ENCODE measurements at regions not wholly inside any gene's neighbourhood (a gene's known extent, or its start where the extent isn't known, plus 50 kb on each side); places are given as distances from the start of the nearest gene placed in this dataset.

DNA sequence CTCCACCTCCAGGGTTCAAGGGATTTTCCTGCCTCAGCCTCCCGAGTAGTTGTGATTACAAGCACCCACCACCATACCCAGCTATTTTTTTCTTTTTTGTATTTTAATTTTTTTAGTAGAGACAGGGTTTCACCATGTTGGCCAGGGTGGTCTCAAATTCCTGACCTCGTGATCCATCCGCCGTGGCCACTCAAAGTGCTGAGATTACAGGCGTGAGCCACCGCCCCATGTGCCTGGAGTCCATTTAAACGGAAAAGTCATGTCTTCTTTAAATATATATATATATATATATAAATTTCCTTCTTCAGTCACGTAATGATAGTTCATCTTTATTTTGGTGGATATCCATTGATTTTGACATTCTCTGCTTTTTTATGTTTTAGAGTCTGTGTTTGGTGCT lies 264.0 kb upstream of the PITX2 start:
- TF ChIP-seq, protein P1, sequence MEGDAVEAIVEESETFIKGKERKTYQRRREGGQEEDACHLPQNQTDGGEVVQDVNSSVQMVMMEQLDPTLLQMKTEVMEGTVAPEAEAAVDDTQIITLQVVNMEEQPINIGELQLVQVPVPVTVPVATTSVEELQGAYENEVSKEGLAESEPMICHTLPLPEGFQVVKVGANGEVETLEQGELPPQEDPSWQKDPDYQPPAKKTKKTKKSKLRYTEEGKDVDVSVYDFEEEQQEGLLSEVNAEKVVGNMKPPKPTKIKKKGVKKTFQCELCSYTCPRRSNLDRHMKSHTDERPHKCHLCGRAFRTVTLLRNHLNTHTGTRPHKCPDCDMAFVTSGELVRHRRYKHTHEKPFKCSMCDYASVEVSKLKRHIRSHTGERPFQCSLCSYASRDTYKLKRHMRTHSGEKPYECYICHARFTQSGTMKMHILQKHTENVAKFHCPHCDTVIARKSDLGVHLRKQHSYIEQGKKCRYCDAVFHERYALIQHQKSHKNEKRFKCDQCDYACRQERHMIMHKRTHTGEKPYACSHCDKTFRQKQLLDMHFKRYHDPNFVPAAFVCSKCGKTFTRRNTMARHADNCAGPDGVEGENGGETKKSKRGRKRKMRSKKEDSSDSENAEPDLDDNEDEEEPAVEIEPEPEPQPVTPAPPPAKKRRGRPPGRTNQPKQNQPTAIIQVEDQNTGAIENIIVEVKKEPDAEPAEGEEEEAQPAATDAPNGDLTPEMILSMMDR (IDR thresholded peaks at IDR 0.05; ENCODE audit: extremely low read depth in 1 of 2, insufficient read depth in 1 of 2, low read depth in 1 of 2, low read length in 2 of 2), result no peak
- TF ChIP-seq FOS (IDR thresholded peaks at IDR 0.05; ENCODE audit: borderline replicate concordance, insufficient read depth, low read length) (no peak), JUN (IDR thresholded peaks at IDR 0.05; ENCODE audit: borderline replicate concordance, insufficient read depth, insufficient read length, low read depth) (no peak)
- intact Hi-C loops (cut with micrococcal nuclease) (no loop called here), dilution Hi-C loops (cut with MboI; ENCODE audit: extremely low pct_ligation_motif_present, low sequenced_read_pairs) (no loop called here)
- BruUV-seq (replicated peaks), result no TSS peak
- Histone ChIP-seq H3K4me1 (ENCODE audit: control insufficient read depth, extremely low read depth, insufficient read depth, low read length) (no peaks in the 10 kb centered on the region), H3K9me3 (replicated peaks; ENCODE audit: control insufficient read depth, insufficient read depth, low read length) (no peaks in the 10 kb centered on the region), H3K9me1 (replicated peaks; ENCODE audit: control insufficient read depth, extremely low read depth, insufficient read depth, low read length) (no peaks in the 10 kb centered on the region), H3K9ac (replicated peaks; ENCODE audit: extremely low read depth, insufficient read depth, low read length) (no peak overlapping the region), H3K4me3 (replicated peaks in 1 of 3; ENCODE audit: insufficient read depth in 1 of 3, low read depth in 1 of 3, low read length in 3 of 3) (no peak overlapping the region), H4K20me1 (replicated peaks; ENCODE audit: control insufficient read depth, extremely low read depth, insufficient read depth, low read length) (no peaks in the 10 kb centered on the region), H3K27me3 (ENCODE audit: control insufficient read depth in 2 of 2, insufficient read depth in 2 of 2, low read length in 2 of 2) (no peaks in the 10 kb centered on the region), H2AFZ (ENCODE audit: low read depth, low read length) (no peak overlapping the region), H3K4me2 (ENCODE audit: insufficient read depth, low read length) (no peak overlapping the region), H3K79me2 (ENCODE audit: control insufficient read depth, insufficient read depth, low read length) (no peaks in the 10 kb centered on the region), H3K36me3 (ENCODE audit: control insufficient read depth in 2 of 2, extremely low read depth in 1 of 2, insufficient read depth in 2 of 2, low read length in 2 of 2) (no peaks in the 10 kb centered on the region), H3K27ac (ENCODE audit: insufficient read depth, low read depth, low read length) (no peak overlapping the region)
- DNase-seq (ENCODE audit: low read depth, low spot score) (no peak), FAIRE-seq (no peak)
- ChIA-PET POLR2A (no interaction called here), CTCF (no interaction called here)

- H3K4me3 ChIP-seq (replicated peaks in 1 of 3; ENCODE audit: insufficient read depth in 1 of 3, low read depth in 1 of 3, low read length in 3 of 3), result no peak overlapping the region
- H4K20me1 ChIP-seq (replicated peaks; ENCODE audit: control insufficient read depth, extremely low read depth, insufficient read depth, low read length), result no peaks in the 10 kb centered on the region
- CTCF ChIA-PET, result no interaction called here
- no peaks in the 10 kb centered on the region for H3K27me3 ChIP-seq (ENCODE audit: control insufficient read depth in 2 of 2, insufficient read depth in 2 of 2, low read length in 2 of 2)
- dilution Hi-C loops (cut with MboI; ENCODE audit: extremely low pct_ligation_motif_present, low sequenced_read_pairs) (no loop called here), intact Hi-C loops (cut with micrococcal nuclease) (no loop called here)
- no TSS peak for BruUV-seq (replicated peaks)
- H3K4me2 ChIP-seq (ENCODE audit: insufficient read depth, low read length), result no peak overlapping the region
- H3K36me3 ChIP-seq (ENCODE audit: control insufficient read depth in 2 of 2, extremely low read depth in 1 of 2, insufficient read depth in 2 of 2, low read length in 2 of 2), result no peaks in the 10 kb centered on the region
- POLR2A ChIA-PET, result no interaction called here
- no peak overlapping the region for H3K27ac ChIP-seq (ENCODE audit: insufficient read depth, low read depth, low read length)
- H3K9me1 ChIP-seq (replicated peaks; ENCODE audit: control insufficient read depth, extremely low read depth, insufficient read depth, low read length), result no peaks in the 10 kb centered on the region
- no peaks in the 10 kb centered on the region for H3K9me3 ChIP-seq (replicated peaks; ENCODE audit: control insufficient read depth, insufficient read depth, low read length)
- TF ChIP-seq, protein P1 (IDR thresholded peaks at IDR 0.05; ENCODE audit: extremely low read depth in 1 of 2, insufficient read depth in 1 of 2, low read depth in 1 of 2, low read length in 2 of 2), result no peak
- no peak for TF ChIP-seq POLR2AphosphoS5 (IDR thresholded peaks at IDR 0.05; ENCODE audit: insufficient read depth, low read depth, low read length)
- no peak for TF ChIP-seq JUN (IDR thresholded peaks at IDR 0.05; ENCODE audit: borderline replicate concordance, insufficient read depth, insufficient read length, low read depth)
- no peak for TF ChIP-seq FOS (IDR thresholded peaks at IDR 0.05; ENCODE audit: borderline replicate concordance, insufficient read depth, low read length)
- no peak for TF ChIP-seq MAX (IDR thresholded peaks at IDR 0.05; ENCODE audit: insufficient read depth, insufficient read length)
- no peak for TF ChIP-seq MYC (IDR thresholded peaks at IDR 0.05; ENCODE audit: low read depth, low read length)
- no peak for TF ChIP-seq POLR2A (IDR thresholded peaks at IDR 0.05; ENCODE audit: low read depth, low read length)
- TF ChIP-seq GATA2 (IDR thresholded peaks at IDR 0.05; ENCODE audit: insufficient read depth, insufficient read length, low read depth, low read length), result no peak
- no peak for TF ChIP-seq EZH2 (IDR thresholded peaks at IDR 0.05; ENCODE audit: borderline replicate concordance, low read depth, low read length, severe bottlenecking)
- no peaks in the 10 kb centered on the region for H3K79me2 ChIP-seq (ENCODE audit: control insufficient read depth, insufficient read depth, low read length)
- H3K4me1 ChIP-seq (ENCODE audit: control insufficient read depth, extremely low read depth, insufficient read depth, low read length), result no peaks in the 10 kb centered on the region
- H3K9ac ChIP-seq (replicated peaks; ENCODE audit: extremely low read depth, insufficient read depth, low read length), result no peak overlapping the region
- no peak for DNase-seq (ENCODE audit: low read depth, low spot score)
- FAIRE-seq, result no peak
- H2AFZ ChIP-seq (ENCODE audit: low read depth, low read length), result no peak overlapping the region
Measured at GRCh38 chr4:110897784-110898183, 274.9 kb upstream of the PITX2 start.

Data from endothelial cell of umbilical vein (primary cell).